ENCODE measurements at regions not wholly inside any gene's neighbourhood (a gene's known extent, or its start where the extent isn't known, plus 50 kb on each side); places are given as distances from the start of the nearest gene placed in this dataset.

- Histone ChIP-seq H3K4me3 (ENCODE audit: control insufficient read depth in 1 of 7, extremely low read depth in 1 of 7, insufficient read depth in 4 of 7, low read depth in 2 of 7, low read length in 6 of 7) (no peak overlapping the region), H3K9me3 (ENCODE audit: control extremely low read depth in 1 of 5, control insufficient read depth in 4 of 5, insufficient read depth in 2 of 5, low read depth in 1 of 5, low read length in 4 of 5) (no peaks in the 10 kb centered on the region), H3K27ac (ENCODE audit: insufficient read depth in 1 of 2, low read depth in 1 of 2, low read length in 2 of 2, poor library complexity in 1 of 2, severe bottlenecking in 2 of 2) (no peak overlapping the region), H3K36me3 (ENCODE audit: control insufficient read depth in 4 of 4, insufficient read depth in 4 of 4, low read length in 3 of 4) (no peaks in the 10 kb centered on the region), H3K27me3 (replicated peaks in 2 of 5; ENCODE audit: control insufficient read depth in 4 of 5, insufficient read depth in 5 of 5, low read length in 4 of 5) (no peaks in the 10 kb centered on the region), H3K4me1 (ENCODE audit: control extremely low read depth in 1 of 4, control insufficient read depth in 4 of 4, insufficient read depth in 4 of 4, low read length in 3 of 4) (no peaks in the 10 kb centered on the region)
- CTCF ChIA-PET, result no interaction called here
- no CpG with 5 or more reads among the region's 2 CpGs for WGBS (ENCODE audit: insufficient coverage)
- DNase-seq, result no peak
- POLR2A ChIA-PET, result no interaction called here
Observed at GRCh38 chr7:126302639-126303038, 950.1 kb downstream of the GRM8 start.

GRCh38 chr7:126286317-126286716 is 966.4 kb downstream of the GRM8 start:
- POLR2A ChIA-PET, result no interaction called here
- Histone ChIP-seq H3K9me3 (ENCODE audit: control extremely low read depth in 1 of 5, control insufficient read depth in 4 of 5, insufficient read depth in 2 of 5, low read depth in 1 of 5, low read length in 4 of 5) (no peaks in the 10 kb centered on the region), H3K4me3 (ENCODE audit: control insufficient read depth in 1 of 7, extremely low read depth in 1 of 7, insufficient read depth in 4 of 7, low read depth in 2 of 7, low read length in 6 of 7) (no peak overlapping the region), H3K27ac (ENCODE audit: insufficient read depth in 1 of 2, low read depth in 1 of 2, low read length in 2 of 2, poor library complexity in 1 of 2, severe bottlenecking in 2 of 2) (no peak overlapping the region), H3K4me1 (ENCODE audit: control extremely low read depth in 1 of 4, control insufficient read depth in 4 of 4, insufficient read depth in 4 of 4, low read length in 3 of 4) (no peaks in the 10 kb centered on the region), H3K36me3 (ENCODE audit: control insufficient read depth in 4 of 4, insufficient read depth in 4 of 4, low read length in 3 of 4) (no peaks in the 10 kb centered on the region), H3K27me3 (replicated peaks in 2 of 5; ENCODE audit: control insufficient read depth in 4 of 5, insufficient read depth in 5 of 5, low read length in 4 of 5) (no peaks in the 10 kb centered on the region)
- DNase-seq, result no peak
- CTCF ChIA-PET, result no interaction called here
- WGBS (ENCODE audit: insufficient coverage), result no CpG with 5 or more reads among the region's 2 CpGs

- Histone ChIP-seq H3K9me3 (ENCODE audit: control extremely low read depth in 1 of 5, control insufficient read depth in 4 of 5, insufficient read depth in 2 of 5, low read depth in 1 of 5, low read length in 4 of 5) (no peaks in the 10 kb centered on the region), H3K27ac (ENCODE audit: insufficient read depth in 1 of 2, low read depth in 1 of 2, low read length in 2 of 2, poor library complexity in 1 of 2, severe bottlenecking in 2 of 2) (no peak overlapping the region), H3K36me3 (ENCODE audit: control insufficient read depth in 4 of 4, insufficient read depth in 4 of 4, low read length in 3 of 4) (no peaks in the 10 kb centered on the region), H3K4me1 (ENCODE audit: control extremely low read depth in 1 of 4, control insufficient read depth in 4 of 4, insufficient read depth in 4 of 4, low read length in 3 of 4) (no peaks in the 10 kb centered on the region), H3K4me3 (ENCODE audit: control insufficient read depth in 1 of 7, extremely low read depth in 1 of 7, insufficient read depth in 4 of 7, low read depth in 2 of 7, low read length in 6 of 7) (no peak overlapping the region), H3K27me3 (replicated peaks in 2 of 5; ENCODE audit: control insufficient read depth in 4 of 5, insufficient read depth in 5 of 5, low read length in 4 of 5) (no peaks in the 10 kb centered on the region)
- CTCF ChIA-PET, result no interaction called here
- no peak for DNase-seq
- POLR2A ChIA-PET, result no interaction called here
- 80% methylated on average over 2 of the region's 5 CpGs for WGBS (ENCODE audit: insufficient coverage)
Observed at GRCh38 chr7:126236261-126236660, 1016.5 kb downstream of the GRM8 start.

- CTCF ChIA-PET, result no interaction called here
- whole genome bisulfite sequencing (ENCODE audit: insufficient coverage), result 88% methylated on average over 1 of the region's 4 CpGs
- H3K4me1 ChIP-seq (ENCODE audit: control extremely low read depth in 1 of 4, control insufficient read depth in 4 of 4, insufficient read depth in 4 of 4, low read length in 3 of 4), result no peaks in the 10 kb centered on the region
- DNase-seq, result no peak
- no peak overlapping the region for H3K4me3 ChIP-seq (ENCODE audit: control insufficient read depth in 1 of 7, extremely low read depth in 1 of 7, insufficient read depth in 4 of 7, low read depth in 2 of 7, low read length in 6 of 7)
- POLR2A ChIA-PET, result no interaction called here
- no peak overlapping the region for H3K27ac ChIP-seq (ENCODE audit: insufficient read depth in 1 of 2, low read depth in 1 of 2, low read length in 2 of 2, poor library complexity in 1 of 2, severe bottlenecking in 2 of 2)
- peaks cover 0 to 1% (median 0%) of the 10 kb centered on the region in 5 experiments for H3K9me3 ChIP-seq (ENCODE audit: control extremely low read depth in 1 of 5, control insufficient read depth in 4 of 5, insufficient read depth in 2 of 5, low read depth in 1 of 5, low read length in 4 of 5)
- no peaks in the 10 kb centered on the region for H3K36me3 ChIP-seq (ENCODE audit: control insufficient read depth in 4 of 4, insufficient read depth in 4 of 4, low read length in 3 of 4)
- H3K27me3 ChIP-seq (replicated peaks in 2 of 5; ENCODE audit: control insufficient read depth in 4 of 5, insufficient read depth in 5 of 5, low read length in 4 of 5), result no peaks in the 10 kb centered on the region
Observed at GRCh38 chr7:126228356-126229061, 1024.2 kb downstream of the GRM8 start.

- CTCF ChIA-PET, result no interaction called here
- H3K4me1 ChIP-seq (ENCODE audit: control extremely low read depth in 1 of 4, control insufficient read depth in 4 of 4, insufficient read depth in 4 of 4, low read length in 3 of 4), result no peaks in the 10 kb centered on the region
- no CpG with 5 or more reads among the region's 1 CpG for WGBS (ENCODE audit: insufficient coverage)
Observed at GRCh38 chr7:126227643-126228042, 1025.1 kb downstream of the GRM8 start.

GRCh38 chr7:126227055-126227454 is 1025.7 kb downstream of the GRM8 start:
- ChIA-PET POLR2A (no interaction called here), CTCF (no interaction called here)
- no peak for DNase-seq
- Histone ChIP-seq H3K36me3 (ENCODE audit: control insufficient read depth in 4 of 4, insufficient read depth in 4 of 4, low read length in 3 of 4) (no peaks in the 10 kb centered on the region), H3K4me1 (ENCODE audit: control extremely low read depth in 1 of 4, control insufficient read depth in 4 of 4, insufficient read depth in 4 of 4, low read length in 3 of 4) (no peaks in the 10 kb centered on the region), H3K9me3 (ENCODE audit: control extremely low read depth in 1 of 5, control insufficient read depth in 4 of 5, insufficient read depth in 2 of 5, low read depth in 1 of 5, low read length in 4 of 5) (peaks cover 0 to 1% (median 0%) of the 10 kb centered on the region in 5 experiments), H3K4me3 (ENCODE audit: control insufficient read depth in 1 of 7, extremely low read depth in 1 of 7, insufficient read depth in 4 of 7, low read depth in 2 of 7, low read length in 6 of 7) (no peak overlapping the region), H3K27ac (ENCODE audit: insufficient read depth in 1 of 2, low read depth in 1 of 2, low read length in 2 of 2, poor library complexity in 1 of 2, severe bottlenecking in 2 of 2) (no peak overlapping the region), H3K27me3 (replicated peaks in 2 of 5; ENCODE audit: control insufficient read depth in 4 of 5, insufficient read depth in 5 of 5, low read length in 4 of 5) (no peaks in the 10 kb centered on the region)

More at GRCh38 chr7:126227643-126228042, 1025.1 kb downstream of the GRM8 start:
- Histone ChIP-seq H3K27me3 (replicated peaks in 2 of 5; ENCODE audit: control insufficient read depth in 4 of 5, insufficient read depth in 5 of 5, low read length in 4 of 5) (no peaks in the 10 kb centered on the region), H3K9me3 (ENCODE audit: control extremely low read depth in 1 of 5, control insufficient read depth in 4 of 5, insufficient read depth in 2 of 5, low read depth in 1 of 5, low read length in 4 of 5) (peaks cover 0 to 1% (median 0%) of the 10 kb centered on the region in 5 experiments), H3K27ac (ENCODE audit: insufficient read depth in 1 of 2, low read depth in 1 of 2, low read length in 2 of 2, poor library complexity in 1 of 2, severe bottlenecking in 2 of 2) (no peak overlapping the region), H3K4me3 (ENCODE audit: control insufficient read depth in 1 of 7, extremely low read depth in 1 of 7, insufficient read depth in 4 of 7, low read depth in 2 of 7, low read length in 6 of 7) (no peak overlapping the region), H3K36me3 (ENCODE audit: control insufficient read depth in 4 of 4, insufficient read depth in 4 of 4, low read length in 3 of 4) (no peaks in the 10 kb centered on the region)
- POLR2A ChIA-PET, result no interaction called here
- DNase-seq, result no peak

- 96% methylated on average over 3 of the region's 3 CpGs for whole genome bisulfite sequencing (ENCODE audit: insufficient coverage)
- Histone ChIP-seq H3K27ac (ENCODE audit: insufficient read depth in 1 of 2, low read depth in 1 of 2, low read length in 2 of 2, poor library complexity in 1 of 2, severe bottlenecking in 2 of 2) (no peak overlapping the region), H3K27me3 (replicated peaks in 2 of 5; ENCODE audit: control insufficient read depth in 4 of 5, insufficient read depth in 5 of 5, low read length in 4 of 5) (no peaks in the 10 kb centered on the region), H3K9me3 (ENCODE audit: control extremely low read depth in 1 of 5, control insufficient read depth in 4 of 5, insufficient read depth in 2 of 5, low read depth in 1 of 5, low read length in 4 of 5) (peaks cover 0 to 1% (median 0%) of the 10 kb centered on the region in 5 experiments), H3K36me3 (ENCODE audit: control insufficient read depth in 4 of 4, insufficient read depth in 4 of 4, low read length in 3 of 4) (no peaks in the 10 kb centered on the region), H3K4me3 (ENCODE audit: control insufficient read depth in 1 of 7, extremely low read depth in 1 of 7, insufficient read depth in 4 of 7, low read depth in 2 of 7, low read length in 6 of 7) (no peak overlapping the region), H3K4me1 (ENCODE audit: control extremely low read depth in 1 of 4, control insufficient read depth in 4 of 4, insufficient read depth in 4 of 4, low read length in 3 of 4) (no peaks in the 10 kb centered on the region)
- ChIA-PET CTCF (no interaction called here), POLR2A (no interaction called here)
- DNase-seq, result no peak
Observed at GRCh38 chr7:126223729-126224128, 1029.0 kb downstream of the GRM8 start.
